ENCODE measurements at regions not wholly inside any gene's neighbourhood (a gene's known extent, or its start where the extent isn't known, plus 50 kb on each side); places are given as distances from the start of the nearest gene placed in this dataset.

GRCh38 chr10:76667408-76668370, 969.9 kb downstream of the KCNMA1 start:
- H3K27ac ChIP-seq (ENCODE audit: low read length), result no peak overlapping the region
- H3K36me3 ChIP-seq (ENCODE audit: control insufficient read depth, insufficient read depth, low read length), result no peaks in the 10 kb centered on the region
- no peaks in the 10 kb centered on the region for H3K4me1 ChIP-seq (ENCODE audit: control insufficient read depth, insufficient read depth, low read length)
- H3K27me3 ChIP-seq (ENCODE audit: control insufficient read depth, insufficient read depth, low read length), result no peaks in the 10 kb centered on the region
- no peaks in the 10 kb centered on the region for H3K9me3 ChIP-seq (replicated peaks; ENCODE audit: control insufficient read depth, low read depth, low read length)
- no CpG with 5 or more reads among the region's 4 CpGs for WGBS (ENCODE audit: insufficient coverage)
- H3K4me3 ChIP-seq (ENCODE audit: low read length), result no peak overlapping the region
- peak; percentile 91 for DNase-seq

DNA sequence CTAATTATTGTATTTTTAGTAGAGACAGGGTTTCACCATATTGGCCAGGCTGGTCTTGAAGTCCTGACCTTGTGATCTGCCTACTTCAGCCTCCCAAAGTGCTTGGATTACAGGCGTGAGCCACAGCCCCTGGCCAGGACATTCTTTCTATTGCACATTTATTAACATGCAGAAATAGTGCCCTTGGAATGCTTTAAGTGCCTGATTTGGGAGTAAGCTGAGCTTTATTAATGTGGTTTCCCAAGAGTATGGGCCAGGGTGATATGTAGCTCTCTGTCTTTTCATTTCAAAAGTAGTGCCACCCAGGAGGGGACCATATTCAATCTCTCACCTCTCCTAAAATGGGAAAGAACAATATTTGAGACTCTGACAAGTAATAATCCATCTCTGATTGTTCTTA, 970.7 kb downstream of the KCNMA1 start:
- DNase-seq, result no peak
- H3K9me3 ChIP-seq (replicated peaks; ENCODE audit: control insufficient read depth, low read depth, low read length), result no peaks in the 10 kb centered on the region
- no peaks in the 10 kb centered on the region for H3K36me3 ChIP-seq (ENCODE audit: control insufficient read depth, insufficient read depth, low read length)
- no peak overlapping the region for H3K4me3 ChIP-seq (ENCODE audit: low read length)
- H3K27me3 ChIP-seq (ENCODE audit: control insufficient read depth, insufficient read depth, low read length), result no peaks in the 10 kb centered on the region
- H3K4me1 ChIP-seq (ENCODE audit: control insufficient read depth, insufficient read depth, low read length), result no peaks in the 10 kb centered on the region
- WGBS (ENCODE audit: insufficient coverage), result no CpG with 5 or more reads among the region's 1 CpG
- no peak overlapping the region for H3K27ac ChIP-seq (ENCODE audit: low read length)

- no CpG with 5 or more reads among the region's 4 CpGs for WGBS (ENCODE audit: insufficient coverage)
- no peaks in the 10 kb centered on the region for H3K27me3 ChIP-seq (ENCODE audit: control insufficient read depth, insufficient read depth, low read length)
- H3K9me3 ChIP-seq (replicated peaks; ENCODE audit: control insufficient read depth, low read depth, low read length), result no peaks in the 10 kb centered on the region
- H3K4me1 ChIP-seq (ENCODE audit: control insufficient read depth, insufficient read depth, low read length), result no peaks in the 10 kb centered on the region
- no peaks in the 10 kb centered on the region for H3K36me3 ChIP-seq (ENCODE audit: control insufficient read depth, insufficient read depth, low read length)
- H3K4me3 ChIP-seq (ENCODE audit: low read length), result no peak overlapping the region
- no peak for DNase-seq
- no peak overlapping the region for H3K27ac ChIP-seq (ENCODE audit: low read length)
Observed at GRCh38 chr10:76665029-76665428, 972.6 kb downstream of the KCNMA1 start.

GRCh38 chr10:76657337-76658012, 980.1 kb downstream of the KCNMA1 start:
- no peak overlapping the region for H3K27ac ChIP-seq (ENCODE audit: low read length)
- no peaks in the 10 kb centered on the region for H3K36me3 ChIP-seq (ENCODE audit: control insufficient read depth, insufficient read depth, low read length)
- H3K9me3 ChIP-seq (replicated peaks; ENCODE audit: control insufficient read depth, low read depth, low read length), result no peaks in the 10 kb centered on the region
- no peak overlapping the region for H3K4me3 ChIP-seq (ENCODE audit: low read length)
- no peaks in the 10 kb centered on the region for H3K4me1 ChIP-seq (ENCODE audit: control insufficient read depth, insufficient read depth, low read length)
- no peaks in the 10 kb centered on the region for H3K27me3 ChIP-seq (ENCODE audit: control insufficient read depth, insufficient read depth, low read length)
- no peak for DNase-seq

DNA sequence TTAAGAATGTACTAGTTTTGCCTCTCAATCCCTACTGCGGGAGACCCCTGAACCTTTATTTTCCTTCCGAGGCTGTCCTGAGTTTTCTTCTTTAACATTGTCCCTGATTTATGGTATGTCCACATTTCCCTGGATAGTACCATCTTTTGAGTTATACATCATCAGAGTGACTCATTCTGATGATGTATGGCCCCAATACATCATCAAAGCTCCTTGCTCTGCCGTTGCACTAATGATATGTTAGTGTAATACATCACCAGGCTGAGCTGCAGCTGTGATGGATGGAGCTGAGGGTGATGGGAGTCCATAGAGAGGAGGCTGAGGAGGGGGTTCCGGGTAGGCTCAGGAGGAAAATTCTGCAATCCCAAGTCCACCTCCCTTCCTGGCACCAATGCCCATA, 986.5 kb downstream of the KCNMA1 start:
- Histone ChIP-seq H3K27ac (ENCODE audit: low read length) (no peak overlapping the region), H3K9me3 (replicated peaks; ENCODE audit: control insufficient read depth, low read depth, low read length) (no peaks in the 10 kb centered on the region), H3K4me3 (ENCODE audit: low read length) (no peak overlapping the region), H3K27me3 (ENCODE audit: control insufficient read depth, insufficient read depth, low read length) (no peaks in the 10 kb centered on the region), H3K36me3 (ENCODE audit: control insufficient read depth, insufficient read depth, low read length) (no peaks in the 10 kb centered on the region), H3K4me1 (ENCODE audit: control insufficient read depth, insufficient read depth, low read length) (peaks cover 6% of the 10 kb centered on the region)
- 60% methylated on average over 1 of the region's 4 CpGs for WGBS (ENCODE audit: insufficient coverage)
- no peak for DNase-seq

GRCh38 chr10:76649723-76650127, 987.9 kb downstream of the KCNMA1 start:
- Histone ChIP-seq H3K9me3 (replicated peaks; ENCODE audit: control insufficient read depth, low read depth, low read length) (no peaks in the 10 kb centered on the region), H3K4me1 (ENCODE audit: control insufficient read depth, insufficient read depth, low read length) (peaks cover 6% of the 10 kb centered on the region), H3K27me3 (ENCODE audit: control insufficient read depth, insufficient read depth, low read length) (no peaks in the 10 kb centered on the region), H3K4me3 (ENCODE audit: low read length) (no peak overlapping the region), H3K36me3 (ENCODE audit: control insufficient read depth, insufficient read depth, low read length) (no peaks in the 10 kb centered on the region), H3K27ac (ENCODE audit: low read length) (no peak overlapping the region)
- DNase-seq, result peak; percentile 84
- WGBS (ENCODE audit: insufficient coverage), result no CpG with 5 or more reads among the region's 3 CpGs

DNA sequence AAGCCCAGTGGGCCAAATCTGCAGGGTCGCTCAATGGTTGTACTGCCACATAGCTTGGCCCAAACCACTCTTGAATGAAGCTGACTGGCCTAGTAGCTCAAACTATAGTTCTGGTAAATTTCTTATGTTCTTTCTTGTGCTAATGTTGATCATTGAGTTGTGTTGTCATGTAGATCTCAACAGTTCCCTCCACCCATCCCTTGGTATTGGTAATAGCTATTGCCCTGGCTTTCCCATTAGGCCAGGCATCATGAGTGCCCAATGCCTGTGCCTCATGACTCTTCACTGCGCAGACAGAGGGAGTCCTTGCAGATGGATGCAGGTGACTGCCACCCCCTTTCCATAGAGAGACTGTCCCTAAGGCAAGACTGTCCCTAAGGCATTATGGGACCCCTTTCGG, 988.4 kb downstream of the KCNMA1 start:
- Histone ChIP-seq H3K36me3 (ENCODE audit: control insufficient read depth, insufficient read depth, low read length) (no peaks in the 10 kb centered on the region), H3K9me3 (replicated peaks; ENCODE audit: control insufficient read depth, low read depth, low read length) (no peaks in the 10 kb centered on the region), H3K4me3 (ENCODE audit: low read length) (no peak overlapping the region), H3K27ac (ENCODE audit: low read length) (no peak overlapping the region), H3K27me3 (ENCODE audit: control insufficient read depth, insufficient read depth, low read length) (no peaks in the 10 kb centered on the region), H3K4me1 (ENCODE audit: control insufficient read depth, insufficient read depth, low read length) (peaks cover 6% of the 10 kb centered on the region)
- DNase-seq, result no peak
- 73% methylated on average over 3 of the region's 3 CpGs for WGBS (ENCODE audit: insufficient coverage)

- no peak for DNase-seq
- Histone ChIP-seq H3K9me3 (replicated peaks; ENCODE audit: control insufficient read depth, low read depth, low read length) (no peaks in the 10 kb centered on the region), H3K27ac (ENCODE audit: low read length) (no peak overlapping the region), H3K36me3 (ENCODE audit: control insufficient read depth, insufficient read depth, low read length) (no peaks in the 10 kb centered on the region), H3K27me3 (ENCODE audit: control insufficient read depth, insufficient read depth, low read length) (no peaks in the 10 kb centered on the region), H3K4me3 (ENCODE audit: low read length) (no peak overlapping the region), H3K4me1 (ENCODE audit: control insufficient read depth, insufficient read depth, low read length) (peaks cover 10% of the 10 kb centered on the region)
- no CpG with 5 or more reads among the region's 2 CpGs for WGBS (ENCODE audit: insufficient coverage)
Observed at GRCh38 chr10:76647301-76647700, 990.3 kb downstream of the KCNMA1 start.

DNA sequence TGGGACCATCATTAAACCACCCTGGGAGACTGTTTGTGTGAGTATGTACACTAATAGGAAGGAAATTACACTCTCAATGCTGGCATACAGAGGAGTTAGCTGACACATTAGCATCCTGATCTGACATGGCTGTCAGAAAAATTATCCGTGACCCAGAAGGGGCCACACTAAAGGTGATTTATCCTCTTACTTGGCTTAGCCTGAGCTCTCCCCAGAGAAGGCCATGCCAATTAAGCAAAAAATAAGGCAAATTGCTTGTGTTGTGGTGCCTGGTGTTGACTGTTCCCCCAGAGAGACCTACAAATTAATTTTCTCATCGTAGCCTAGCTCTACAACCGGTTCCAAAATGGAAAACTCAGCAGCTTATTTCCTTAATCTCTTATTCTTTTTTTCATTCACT, 992.3 kb downstream of the KCNMA1 start:
- WGBS (ENCODE audit: insufficient coverage), result 100% methylated on average over 1 of the region's 3 CpGs
- no peak overlapping the region for H3K4me3 ChIP-seq (ENCODE audit: low read length)
- no peaks in the 10 kb centered on the region for H3K27me3 ChIP-seq (ENCODE audit: control insufficient read depth, insufficient read depth, low read length)
- DNase-seq, result no peak
- H3K4me1 ChIP-seq (ENCODE audit: control insufficient read depth, insufficient read depth, low read length), result peaks cover 10% of the 10 kb centered on the region
- H3K9me3 ChIP-seq (replicated peaks; ENCODE audit: control insufficient read depth, low read depth, low read length), result no peaks in the 10 kb centered on the region
- H3K36me3 ChIP-seq (ENCODE audit: control insufficient read depth, insufficient read depth, low read length), result no peaks in the 10 kb centered on the region
- H3K27ac ChIP-seq (ENCODE audit: low read length), result no peak overlapping the region

DNA sequence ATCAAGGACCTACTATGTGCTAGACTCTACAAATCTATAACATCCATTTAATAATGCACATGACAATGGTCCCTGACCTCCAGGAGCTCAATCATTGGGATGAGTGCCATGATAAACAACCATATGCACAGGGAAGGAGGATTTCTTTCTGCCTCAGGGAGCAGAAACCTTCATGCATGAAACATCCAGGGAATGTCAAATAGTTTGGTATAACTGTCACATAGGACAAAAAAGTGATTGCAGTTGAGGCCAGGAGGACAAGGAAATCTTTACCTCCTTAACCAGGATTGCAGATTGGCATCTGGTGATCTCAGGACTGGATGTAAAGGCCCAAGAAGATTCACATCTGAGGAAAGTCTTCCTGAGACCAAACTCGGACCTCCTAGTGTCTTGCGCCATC, 993.1 kb downstream of the KCNMA1 start:
- no peak overlapping the region for H3K27ac ChIP-seq (ENCODE audit: low read length)
- 100% methylated on average over 1 of the region's 2 CpGs for WGBS (ENCODE audit: insufficient coverage)
- H3K36me3 ChIP-seq (ENCODE audit: control insufficient read depth, insufficient read depth, low read length), result no peaks in the 10 kb centered on the region
- peaks cover 7% of the 10 kb centered on the region for H3K4me1 ChIP-seq (ENCODE audit: control insufficient read depth, insufficient read depth, low read length)
- no peak for DNase-seq
- no peaks in the 10 kb centered on the region for H3K27me3 ChIP-seq (ENCODE audit: control insufficient read depth, insufficient read depth, low read length)
- no peak overlapping the region for H3K4me3 ChIP-seq (ENCODE audit: low read length)
- no peaks in the 10 kb centered on the region for H3K9me3 ChIP-seq (replicated peaks; ENCODE audit: control insufficient read depth, low read depth, low read length)
